A549 (cell line): ENCODE measurements at regions not wholly inside any gene's neighbourhood (a gene's known extent, or its start where the extent isn't known, plus 50 kb on each side); places are given as distances from the start of the nearest gene placed in this dataset.

Experiments
- BHLHE40 ChIP-seq: IDR thresholded peaks from 2 replicates; pipeline ENCODE4 v1.6.1; 2012; ENCODE audit warnings: low read depth, low read length, inconsistent platforms
- CEBPB ChIP-seq, 2 experiments: fragments of >200 bp in 1 of 2; sonication (Bioruptor Twin) in 1 of 2; formaldehyde crosslinking in 1 of 2; IDR thresholded peaks; 2 replicates each; pipeline ENCODE4 v1.6.1; 2012 to 2016
- EP300 ChIP-seq, 2 experiments: fragments of >200 bp; sonication (Bioruptor Twin); formaldehyde crosslinking; IDR thresholded peaks; 2 replicates in 1 of 2; 3 replicates in 1 of 2; pipeline ENCODE4 v1.6.1; 2016 to 2017
- FOXS1 ChIP-seq: fragments of 250-450 bp; sonication (Bioruptor Pico); IDR thresholded peaks from 2 replicates; pipeline ENCODE4 v1.5.0; 2020; ENCODE audit warnings: mild to moderate bottlenecking, moderate library complexity
- HDAC2 ChIP-seq: fragments of 200-600 bp; sonication (generic); IDR thresholded peaks from 2 replicates; pipeline ENCODE4 v1.6.1; 2016
- JUN ChIP-seq, 2 experiments: fragments of >200 bp; sonication (Bioruptor Twin); formaldehyde crosslinking; IDR thresholded peaks; 2 replicates in 1 of 2; 3 replicates in 1 of 2; pipeline ENCODE4 v1.6.1; 2016 to 2017
- POLR2A ChIP-seq: IDR thresholded peaks from 2 replicates; pipeline ENCODE4 v1.6.1; 2012; ENCODE audit warnings: mild to moderate bottlenecking, low read length
- RAD21 ChIP-seq, 2 experiments: fragments of >200 bp in 1 of 2; sonication (Bioruptor Twin) in 1 of 2; formaldehyde crosslinking in 1 of 2; IDR thresholded peaks in 1 of 2; conservative IDR thresholded peaks in 1 of 2; 2 replicates in 1 of 2; 3 replicates in 1 of 2; pipeline ENCODE4 v1.6.1; 2012 to 2018; ENCODE audit warnings: inconsistent platforms in 1 of 2
- SMC3 ChIP-seq: fragments of >200 bp; sonication (Bioruptor Twin); formaldehyde crosslinking; IDR thresholded peaks from 3 replicates; pipeline ENCODE4 v1.6.1; 2018; ENCODE audit warnings: inconsistent platforms
- ZC3H11A ChIP-seq: fragments of 450-650 bp; IDR thresholded peaks from 2 replicates; pipeline ENCODE4 v1.6.1; 2014; ENCODE audit warnings: antibody characterized with exemption, mild to moderate bottlenecking
- TF ChIP-seq, protein P1 (sequence below): fragments of >200 bp; sonication (Bioruptor Twin); formaldehyde crosslinking; IDR thresholded peaks from 3 replicates; pipeline ENCODE4 v1.5.1; 2016
- TF ChIP-seq, protein P2 (sequence below): IDR thresholded peaks from 2 replicates; pipeline ENCODE4 v1.6.1; 2012
- TF ChIP-seq, protein P3 (sequence below): fragments of >200 bp; sonication (Bioruptor Twin); formaldehyde crosslinking; IDR thresholded peaks from 2 replicates; pipeline ENCODE4 v1.6.1; 2016

GRCh38 chr1:201639826-201640225, 100.9 kb downstream of the NAV1 start:
- TF ChIP-seq, protein P1, sequence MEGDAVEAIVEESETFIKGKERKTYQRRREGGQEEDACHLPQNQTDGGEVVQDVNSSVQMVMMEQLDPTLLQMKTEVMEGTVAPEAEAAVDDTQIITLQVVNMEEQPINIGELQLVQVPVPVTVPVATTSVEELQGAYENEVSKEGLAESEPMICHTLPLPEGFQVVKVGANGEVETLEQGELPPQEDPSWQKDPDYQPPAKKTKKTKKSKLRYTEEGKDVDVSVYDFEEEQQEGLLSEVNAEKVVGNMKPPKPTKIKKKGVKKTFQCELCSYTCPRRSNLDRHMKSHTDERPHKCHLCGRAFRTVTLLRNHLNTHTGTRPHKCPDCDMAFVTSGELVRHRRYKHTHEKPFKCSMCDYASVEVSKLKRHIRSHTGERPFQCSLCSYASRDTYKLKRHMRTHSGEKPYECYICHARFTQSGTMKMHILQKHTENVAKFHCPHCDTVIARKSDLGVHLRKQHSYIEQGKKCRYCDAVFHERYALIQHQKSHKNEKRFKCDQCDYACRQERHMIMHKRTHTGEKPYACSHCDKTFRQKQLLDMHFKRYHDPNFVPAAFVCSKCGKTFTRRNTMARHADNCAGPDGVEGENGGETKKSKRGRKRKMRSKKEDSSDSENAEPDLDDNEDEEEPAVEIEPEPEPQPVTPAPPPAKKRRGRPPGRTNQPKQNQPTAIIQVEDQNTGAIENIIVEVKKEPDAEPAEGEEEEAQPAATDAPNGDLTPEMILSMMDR = no peak
- TF ChIP-seq SMC3 = no peak
- no peak for TF ChIP-seq POLR2A
- TF ChIP-seq, protein P2, sequence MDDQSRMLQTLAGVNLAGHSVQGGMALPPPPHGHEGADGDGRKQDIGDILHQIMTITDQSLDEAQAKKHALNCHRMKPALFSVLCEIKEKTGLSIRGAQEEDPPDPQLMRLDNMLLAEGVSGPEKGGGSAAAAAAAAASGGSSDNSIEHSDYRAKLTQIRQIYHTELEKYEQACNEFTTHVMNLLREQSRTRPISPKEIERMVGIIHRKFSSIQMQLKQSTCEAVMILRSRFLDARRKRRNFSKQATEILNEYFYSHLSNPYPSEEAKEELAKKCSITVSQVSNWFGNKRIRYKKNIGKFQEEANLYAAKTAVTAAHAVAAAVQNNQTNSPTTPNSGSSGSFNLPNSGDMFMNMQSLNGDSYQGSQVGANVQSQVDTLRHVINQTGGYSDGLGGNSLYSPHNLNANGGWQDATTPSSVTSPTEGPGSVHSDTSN = no peak
- TF ChIP-seq, protein P3, sequence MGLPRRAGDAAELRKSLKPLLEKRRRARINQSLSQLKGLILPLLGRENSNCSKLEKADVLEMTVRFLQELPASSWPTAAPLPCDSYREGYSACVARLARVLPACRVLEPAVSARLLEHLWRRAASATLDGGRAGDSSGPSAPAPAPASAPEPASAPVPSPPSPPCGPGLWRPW = no peak
- TF ChIP-seq RAD21 (conservative IDR thresholded peaks at IDR 0.05 in 1 of 2, IDR thresholded peaks at IDR 0.05 in 1 of 2) = no peak
- TF ChIP-seq EP300 (IDR thresholded peaks at IDR 0.05) = no peak
- no peak for TF ChIP-seq BHLHE40
- no peak for TF ChIP-seq FOXS1
- no peak for TF ChIP-seq HDAC2
- no peak for TF ChIP-seq CEBPB (IDR thresholded peaks at IDR 0.05)
- no peak for TF ChIP-seq JUN (IDR thresholded peaks at IDR 0.05)
- no peak for TF ChIP-seq ZC3H11A
